ENCODE measurements at regions not wholly inside any gene's neighbourhood (a gene's known extent, or its start where the extent isn't known, plus 50 kb on each side); places are given as distances from the start of the nearest gene placed in this dataset.

GRCh38 chr14:30468354-30468753 lies 90.6 kb upstream of the G2E3 start:
- TF ChIP-seq CTCF (conservative IDR thresholded peaks at IDR 0.05 in 1 of 2, IDR thresholded peaks at IDR 0.05 in 1 of 2; ENCODE audit: low read depth in 1 of 2, low read length in 2 of 2) (no peak), EZH2 (IDR thresholded peaks at IDR 0.05; ENCODE audit: low read length, missing control alignments) (no peak)
